HCT116 (cell line): ENCODE measurements at regions not wholly inside any gene's neighbourhood (a gene's known extent, or its start where the extent isn't known, plus 50 kb on each side); places are given as distances from the start of the nearest gene placed in this dataset.

Source experiments
- ATAC-seq: fragments of 200-7000 bp; cut with Tn5 transposase; 2 replicates; pipeline ENCODE4 v1.9.1; 2020; ENCODE audit warnings: mild to moderate bottlenecking, moderate library complexity
- BruUV-seq: library from RNA; stranded (reverse); fragments of 400-500 nt; replicated peaks from 2 replicates; lab custom pipeline; 2021; lab: Mats Ljungman, UMichigan
- CTCF ChIA-PET: fragments of 300-600 bp; sonication (Branson Sonifier 250); formaldehyde crosslinking; loops from one replicate; lab custom pipeline; 2021; ENCODE audit warnings: antibody characterized with exemption; lab: Charles Lee
- POLR2A ChIA-PET: fragments of 300-600, 350-600 bp; sonication (Branson Sonifier 250); formaldehyde crosslinking; loops from one replicate; lab custom pipeline; 2021; ENCODE audit warnings: antibody characterized with exemption; lab: Charles Lee
- RAD21 ChIA-PET, 2 experiments: fragments of 300-600 bp; sonication (Branson Sonifier 250); formaldehyde crosslinking; loops; one replicate each; lab custom pipeline; 2023; ENCODE audit warnings: low total read pairs in 2 of 2; ENCODE audit not compliant: uncharacterized antibody in 2 of 2, unreplicated experiment in 2 of 2, low non-redundant PET in 1 of 2; lab: Charles Lee
- DNase-seq: peaks from one replicate; pipeline ENCODE4 v3.0.0-alpha.2; 2010; ENCODE audit warnings: low read depth, low spot score
- H2AFZ ChIP-seq: fragments of 200-600 bp; shearing (Covaris generic), sonication (generic); 2 replicates; pipeline ENCODE4 v1.6.1; 2017; ENCODE audit warnings: low read depth, mixed run types, mixed read lengths, antibody characterized with exemption, low read length; ENCODE audit not compliant: poor library complexity, severe bottlenecking
- H3K27ac ChIP-seq: 2 replicates; pipeline ENCODE4 v1.5.1; 2012; ENCODE audit warnings: low read depth, low read length
- H3K27me3 ChIP-seq: fragments of 200-600 bp; sonication (generic); 2 replicates; pipeline ENCODE4 v1.6.1; 2016; ENCODE audit warnings: mixed run types, low read length, mixed read lengths; ENCODE audit not compliant: insufficient read depth
- H3K36me3 ChIP-seq, 2 experiments: fragments of 200-500 bp in 1 of 2; fragments of 200-600 bp in 1 of 2; sonication (Bioruptor generic) in 1 of 2; sonication (generic) in 1 of 2; 2 replicates each; pipeline versions ENCODE4 v1.5.1 to v1.6.1; 2014 to 2016; ENCODE audit warnings: low read length in 2 of 2, inconsistent platforms in 1 of 2, mixed read lengths in 1 of 2, mixed run types in 1 of 2; ENCODE audit not compliant: insufficient read depth in 2 of 2, control insufficient read depth in 1 of 2
- H3K4me1 ChIP-seq, 2 experiments: fragments of 200-600 bp in 1 of 2; sonication (generic) in 1 of 2; 2 replicates each; pipeline versions ENCODE4 v1.5.1 to v1.6.1; 2012 to 2017; ENCODE audit warnings: low read length in 2 of 2, inconsistent platforms in 1 of 2, mild to moderate bottlenecking in 1 of 2, mixed read lengths in 1 of 2, mixed run types in 1 of 2, moderate library complexity in 1 of 2; ENCODE audit not compliant: insufficient read depth in 2 of 2, control insufficient read depth in 1 of 2
- H3K4me2 ChIP-seq: fragments of 200-600 bp; sonication (generic); 2 replicates; pipeline ENCODE4 v1.6.1; 2017; ENCODE audit warnings: mixed run types, low read length, mixed read lengths
- H3K4me3 ChIP-seq, 2 experiments: fragments of 200-600 bp in 1 of 2; sonication (generic) in 1 of 2; replicated peaks in 1 of 2; 2 replicates each; pipeline ENCODE4 v1.5.1; 2011 to 2016; ENCODE audit warnings: low read length in 2 of 2, control low read depth in 1 of 2, low read depth in 1 of 2, mild to moderate bottlenecking in 1 of 2, mixed read lengths in 1 of 2, mixed run types in 1 of 2
- H3K79me2 ChIP-seq: fragments of 200-600 bp; sonication (generic); 2 replicates; pipeline ENCODE4 v1.6.1; 2017; ENCODE audit warnings: mild to moderate bottlenecking, mixed run types, low read length, moderate library complexity, mixed read lengths; ENCODE audit not compliant: insufficient read depth
- H3K9ac ChIP-seq: fragments of 200-600 bp; sonication (generic); 2 replicates; pipeline ENCODE4 v1.6.1; 2016; ENCODE audit warnings: low read length, mixed read lengths
- H3K9me2 ChIP-seq: fragments of 200-600 bp; sonication (generic), shearing (Covaris generic); 2 replicates; pipeline ENCODE4 v1.6.1; 2017; ENCODE audit warnings: mixed run types, mild to moderate bottlenecking, moderate library complexity; ENCODE audit not compliant: insufficient read depth
- H3K9me3 ChIP-seq, 2 experiments: fragments of 200-500 bp in 1 of 2; fragments of 200-600 bp in 1 of 2; sonication (Bioruptor generic) in 1 of 2; sonication (generic) in 1 of 2; 2 replicates each; pipeline ENCODE4 v1.6.1; 2014 to 2017; ENCODE audit warnings: low read length in 2 of 2, mixed read lengths in 2 of 2, inconsistent platforms in 1 of 2, low read depth in 1 of 2, mild to moderate bottlenecking in 1 of 2, mixed run types in 1 of 2, moderate library complexity in 1 of 2; ENCODE audit not compliant: control insufficient read depth in 1 of 2, insufficient read depth in 1 of 2
- H4K20me1 ChIP-seq: fragments of 200-600 bp; sonication (generic), shearing (Covaris generic); 2 replicates; pipeline ENCODE4 v1.6.1; 2017; ENCODE audit warnings: mixed run types, mild to moderate bottlenecking, moderate library complexity; ENCODE audit not compliant: insufficient read depth
- CBX3 ChIP-seq: IDR thresholded peaks from 2 replicates; pipeline ENCODE4 v1.6.1; 2012; ENCODE audit warnings: low read depth
- CEBPB ChIP-seq: IDR thresholded peaks from 2 replicates; pipeline ENCODE4 v1.6.1; 2012; ENCODE audit warnings: low read depth
- EGR1 ChIP-seq: IDR thresholded peaks from 2 replicates; pipeline ENCODE4 v1.6.1; 2012; ENCODE audit warnings: low read depth
- ELF1 ChIP-seq: IDR thresholded peaks from 2 replicates; pipeline ENCODE4 v1.6.1; 2012; ENCODE audit warnings: low read depth, borderline replicate concordance
- EZH2 ChIP-seq: fragments of 200-600 bp; sonication (generic); IDR thresholded peaks from 2 replicates; pipeline ENCODE4 v1.6.1; 2017; ENCODE audit warnings: antibody characterized with exemption, mixed run types
- EZH2phosphoT487 ChIP-seq: fragments of 200-600 bp; IDR thresholded peaks from 2 replicates; pipeline ENCODE4 v1.6.1; 2018; ENCODE audit warnings: antibody characterized with exemption, borderline replicate concordance
- FOSL1 ChIP-seq: IDR thresholded peaks from 2 replicates; pipeline ENCODE4 v1.6.1; 2012; ENCODE audit warnings: low read depth
- POLR2A ChIP-seq: IDR thresholded peaks from 2 replicates; pipeline ENCODE4 v1.7.0; 2011; ENCODE audit warnings: borderline replicate concordance; ENCODE audit not compliant: insufficient read depth, insufficient read length; ENCODE audit errors: extremely low read depth
- POLR2AphosphoS5 ChIP-seq: IDR thresholded peaks from 2 replicates; pipeline ENCODE4 v1.6.1; 2011; ENCODE audit warnings: mild to moderate bottlenecking, low read depth, low read length, moderate library complexity
- RAD21 ChIP-seq: IDR thresholded peaks from 2 replicates; pipeline ENCODE4 v1.6.1; 2012; ENCODE audit warnings: low read depth, mild to moderate bottlenecking
- SIN3A ChIP-seq: IDR thresholded peaks from 2 replicates; pipeline ENCODE4 v1.6.1; 2012; ENCODE audit warnings: low read depth
- SP1 ChIP-seq: IDR thresholded peaks from 2 replicates; pipeline ENCODE4 v1.6.1; 2012; ENCODE audit warnings: low read depth
- TCF7L2 ChIP-seq: IDR thresholded peaks from 2 replicates; pipeline ENCODE4 v1.7.0; 2011; ENCODE audit warnings: borderline replicate concordance, inconsistent platforms; ENCODE audit not compliant: insufficient read depth, insufficient read length; ENCODE audit errors: extremely low read depth
- YY1 ChIP-seq: IDR thresholded peaks from 2 replicates; pipeline ENCODE4 v1.6.1; 2011; ENCODE audit warnings: low read length, low read depth, moderate library complexity, mild to moderate bottlenecking; ENCODE audit not compliant: insufficient replicate concordance; ENCODE audit errors: extremely low read depth
- ZFX ChIP-seq: fragments of 450-650 bp; IDR thresholded peaks from 2 replicates; pipeline ENCODE4 v1.6.1; 2017
- intact Hi-C: fragments of 100-400 bp; cut with micrococcal nuclease; formaldehyde crosslinking; loops from 2 replicates; pipeline ENCODE4 v1.10.0; 2022
- TF ChIP-seq, protein P1 (sequence below): IDR thresholded peaks from 2 replicates; pipeline ENCODE4 v1.6.1; 2012; ENCODE audit warnings: low read depth
- TF ChIP-seq, protein P2 (sequence below): IDR thresholded peaks from 2 replicates; pipeline ENCODE4 v1.6.1; 2012
- TF ChIP-seq, protein P3 (sequence below), 3 experiments: fragments of 200-600 bp in 1 of 3; sonication (generic) in 1 of 3; IDR thresholded peaks in 2 of 3; conservative IDR thresholded peaks in 1 of 3; 2 replicates each; pipeline ENCODE4 v1.5.1; 2012 to 2017; ENCODE audit warnings: low read depth in 2 of 3, low read length in 2 of 3, antibody characterized with exemption in 1 of 3, borderline replicate concordance in 1 of 3, control low read depth in 1 of 3, mild to moderate bottlenecking in 1 of 3, mixed read lengths in 1 of 3, mixed run types in 1 of 3, moderate library complexity in 1 of 3; ENCODE audit not compliant: insufficient read depth in 1 of 3
- TF ChIP-seq, protein P4 (sequence below): IDR thresholded peaks from 2 replicates; pipeline ENCODE4 v1.6.1; 2011; ENCODE audit warnings: mild to moderate bottlenecking, low read length, moderate library complexity; ENCODE audit not compliant: insufficient replicate concordance; ENCODE audit errors: extremely low read depth
- TF ChIP-seq, protein P5 (sequence below): IDR thresholded peaks from 2 replicates; pipeline ENCODE4 v1.6.1; 2012

DNA sequence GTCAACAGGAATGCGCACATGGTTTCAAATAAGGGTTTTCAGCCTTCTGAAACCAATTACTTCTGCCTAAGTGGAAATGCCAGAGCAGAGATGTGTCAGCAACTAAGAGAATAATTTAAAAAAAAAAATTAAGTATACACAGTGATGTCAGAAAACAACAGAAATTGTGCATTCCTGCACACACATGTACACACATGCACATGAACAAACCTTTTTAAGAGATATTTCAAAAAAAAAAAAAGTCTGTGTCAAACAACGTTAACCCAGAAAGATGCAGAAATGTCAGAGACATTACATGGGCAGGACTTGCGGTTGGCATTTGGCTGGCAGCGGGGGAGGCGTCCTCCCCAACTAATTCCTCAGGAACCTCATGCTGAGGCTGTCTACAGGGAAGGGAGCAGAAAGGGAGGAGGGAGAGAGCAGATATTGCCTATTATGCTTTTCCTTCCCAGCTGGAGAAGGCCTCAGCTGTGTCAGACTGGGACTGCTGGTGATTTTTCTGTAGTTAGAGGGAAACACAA is 536.9 kb upstream of the WWC1 start:
- no peak overlapping the region for H2AFZ ChIP-seq
- no peak overlapping the region for H3K9ac ChIP-seq
- H3K27me3 ChIP-seq, result peaks cover 33% of the 10 kb centered on the region
- ChIA-PET RAD21 (no interaction called here), CTCF (no interaction called here), POLR2A (no interaction called here)
- H3K4me3 ChIP-seq, result no peak overlapping the region
- no peaks in the 10 kb centered on the region for H3K79me2 ChIP-seq
- no peaks in the 10 kb centered on the region for H3K36me3 ChIP-seq
- H3K4me1 ChIP-seq, result no peaks in the 10 kb centered on the region; a peak in 1 of 4 replicates
- H3K9me3 ChIP-seq, result no peaks in the 10 kb centered on the region
- H4K20me1 ChIP-seq, result no peaks in the 10 kb centered on the region
- no peak for ATAC-seq
- intact Hi-C loops, result no loop called here
- TF ChIP-seq, protein P1, sequence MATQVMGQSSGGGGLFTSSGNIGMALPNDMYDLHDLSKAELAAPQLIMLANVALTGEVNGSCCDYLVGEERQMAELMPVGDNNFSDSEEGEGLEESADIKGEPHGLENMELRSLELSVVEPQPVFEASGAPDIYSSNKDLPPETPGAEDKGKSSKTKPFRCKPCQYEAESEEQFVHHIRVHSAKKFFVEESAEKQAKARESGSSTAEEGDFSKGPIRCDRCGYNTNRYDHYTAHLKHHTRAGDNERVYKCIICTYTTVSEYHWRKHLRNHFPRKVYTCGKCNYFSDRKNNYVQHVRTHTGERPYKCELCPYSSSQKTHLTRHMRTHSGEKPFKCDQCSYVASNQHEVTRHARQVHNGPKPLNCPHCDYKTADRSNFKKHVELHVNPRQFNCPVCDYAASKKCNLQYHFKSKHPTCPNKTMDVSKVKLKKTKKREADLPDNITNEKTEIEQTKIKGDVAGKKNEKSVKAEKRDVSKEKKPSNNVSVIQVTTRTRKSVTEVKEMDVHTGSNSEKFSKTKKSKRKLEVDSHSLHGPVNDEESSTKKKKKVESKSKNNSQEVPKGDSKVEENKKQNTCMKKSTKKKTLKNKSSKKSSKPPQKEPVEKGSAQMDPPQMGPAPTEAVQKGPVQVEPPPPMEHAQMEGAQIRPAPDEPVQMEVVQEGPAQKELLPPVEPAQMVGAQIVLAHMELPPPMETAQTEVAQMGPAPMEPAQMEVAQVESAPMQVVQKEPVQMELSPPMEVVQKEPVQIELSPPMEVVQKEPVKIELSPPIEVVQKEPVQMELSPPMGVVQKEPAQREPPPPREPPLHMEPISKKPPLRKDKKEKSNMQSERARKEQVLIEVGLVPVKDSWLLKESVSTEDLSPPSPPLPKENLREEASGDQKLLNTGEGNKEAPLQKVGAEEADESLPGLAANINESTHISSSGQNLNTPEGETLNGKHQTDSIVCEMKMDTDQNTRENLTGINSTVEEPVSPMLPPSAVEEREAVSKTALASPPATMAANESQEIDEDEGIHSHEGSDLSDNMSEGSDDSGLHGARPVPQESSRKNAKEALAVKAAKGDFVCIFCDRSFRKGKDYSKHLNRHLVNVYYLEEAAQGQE, result no peak
- TF ChIP-seq FOSL1 (no peak), POLR2A (no peak), RAD21 (no peak), POLR2AphosphoS5 (no peak), ELF1 (no peak), SP1 (no peak), CEBPB (no peak), YY1 (no peak), ZFX (no peak), TCF7L2 (no peak), CBX3 (no peak), EGR1 (no peak), EZH2 (no peak), SIN3A (no peak), EZH2phosphoT487 (no peak)
- TF ChIP-seq, protein P2, sequence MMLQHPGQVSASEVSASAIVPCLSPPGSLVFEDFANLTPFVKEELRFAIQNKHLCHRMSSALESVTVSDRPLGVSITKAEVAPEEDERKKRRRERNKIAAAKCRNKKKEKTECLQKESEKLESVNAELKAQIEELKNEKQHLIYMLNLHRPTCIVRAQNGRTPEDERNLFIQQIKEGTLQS, result no peak
- TF ChIP-seq, protein P3, sequence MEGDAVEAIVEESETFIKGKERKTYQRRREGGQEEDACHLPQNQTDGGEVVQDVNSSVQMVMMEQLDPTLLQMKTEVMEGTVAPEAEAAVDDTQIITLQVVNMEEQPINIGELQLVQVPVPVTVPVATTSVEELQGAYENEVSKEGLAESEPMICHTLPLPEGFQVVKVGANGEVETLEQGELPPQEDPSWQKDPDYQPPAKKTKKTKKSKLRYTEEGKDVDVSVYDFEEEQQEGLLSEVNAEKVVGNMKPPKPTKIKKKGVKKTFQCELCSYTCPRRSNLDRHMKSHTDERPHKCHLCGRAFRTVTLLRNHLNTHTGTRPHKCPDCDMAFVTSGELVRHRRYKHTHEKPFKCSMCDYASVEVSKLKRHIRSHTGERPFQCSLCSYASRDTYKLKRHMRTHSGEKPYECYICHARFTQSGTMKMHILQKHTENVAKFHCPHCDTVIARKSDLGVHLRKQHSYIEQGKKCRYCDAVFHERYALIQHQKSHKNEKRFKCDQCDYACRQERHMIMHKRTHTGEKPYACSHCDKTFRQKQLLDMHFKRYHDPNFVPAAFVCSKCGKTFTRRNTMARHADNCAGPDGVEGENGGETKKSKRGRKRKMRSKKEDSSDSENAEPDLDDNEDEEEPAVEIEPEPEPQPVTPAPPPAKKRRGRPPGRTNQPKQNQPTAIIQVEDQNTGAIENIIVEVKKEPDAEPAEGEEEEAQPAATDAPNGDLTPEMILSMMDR (IDR thresholded peaks at IDR 0.05 in 2 of 3, conservative IDR thresholded peaks at IDR 0.05 in 1 of 3; ENCODE audit: borderline replicate concordance in 1 of 3, insufficient read depth in 1 of 3, low read depth in 2 of 3, low read length in 2 of 3), result no peak
- TF ChIP-seq, protein P4, sequence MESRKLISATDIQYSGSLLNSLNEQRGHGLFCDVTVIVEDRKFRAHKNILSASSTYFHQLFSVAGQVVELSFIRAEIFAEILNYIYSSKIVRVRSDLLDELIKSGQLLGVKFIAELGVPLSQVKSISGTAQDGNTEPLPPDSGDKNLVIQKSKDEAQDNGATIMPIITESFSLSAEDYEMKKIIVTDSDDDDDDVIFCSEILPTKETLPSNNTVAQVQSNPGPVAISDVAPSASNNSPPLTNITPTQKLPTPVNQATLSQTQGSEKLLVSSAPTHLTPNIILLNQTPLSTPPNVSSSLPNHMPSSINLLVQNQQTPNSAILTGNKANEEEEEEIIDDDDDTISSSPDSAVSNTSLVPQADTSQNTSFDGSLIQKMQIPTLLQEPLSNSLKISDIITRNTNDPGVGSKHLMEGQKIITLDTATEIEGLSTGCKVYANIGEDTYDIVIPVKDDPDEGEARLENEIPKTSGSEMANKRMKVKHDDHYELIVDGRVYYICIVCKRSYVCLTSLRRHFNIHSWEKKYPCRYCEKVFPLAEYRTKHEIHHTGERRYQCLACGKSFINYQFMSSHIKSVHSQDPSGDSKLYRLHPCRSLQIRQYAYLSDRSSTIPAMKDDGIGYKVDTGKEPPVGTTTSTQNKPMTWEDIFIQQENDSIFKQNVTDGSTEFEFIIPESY, result no peak
- TF ChIP-seq, protein P5, sequence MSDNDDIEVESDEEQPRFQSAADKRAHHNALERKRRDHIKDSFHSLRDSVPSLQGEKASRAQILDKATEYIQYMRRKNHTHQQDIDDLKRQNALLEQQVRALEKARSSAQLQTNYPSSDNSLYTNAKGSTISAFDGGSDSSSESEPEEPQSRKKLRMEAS, result no peak
- H3K9me2 ChIP-seq, result no peaks in the 10 kb centered on the region
- BruUV-seq, result no TSS peak
- H3K4me2 ChIP-seq, result no peak overlapping the region
- DNase-seq, result no peak
- H3K27ac ChIP-seq, result no peak overlapping the region
